HEK293T (cell line): ENCODE measurements at regions not wholly inside any gene's neighbourhood (a gene's known extent, or its start where the extent isn't known, plus 50 kb on each side); places are given as distances from the start of the nearest gene placed in this dataset.

Experiments
- CTCF ChIA-PET: fragments of 350-600 bp; formaldehyde crosslinking; extraction: SDS; loops from one replicate; lab custom pipeline; 2021; ENCODE audit warnings: antibody characterized with exemption, inconsistent platforms; lab: Yijun Ruan, JAX
- POLR2A ChIA-PET: fragments of 350-600 bp; formaldehyde crosslinking; extraction: SDS; loops from one replicate; lab custom pipeline; 2020; ENCODE audit warnings: antibody characterized with exemption, inconsistent platforms; lab: Yijun Ruan, JAX
- DNase-seq: peaks from one replicate; pipeline ENCODE4 v3.0.0; 2012; ENCODE audit warnings: mixed read lengths; ENCODE audit errors: extremely low spot score
- ARNT ChIP-seq: fragments of 450-650 bp; IDR thresholded peaks from 2 replicates; pipeline ENCODE4 v1.6.1; 2017; ENCODE audit warnings: mild to moderate bottlenecking
- BHLHE40 ChIP-seq: fragments of 450-650 bp; IDR thresholded peaks from 2 replicates; pipeline ENCODE4 v1.6.1; 2016; ENCODE audit warnings: mild to moderate bottlenecking, moderate library complexity, borderline replicate concordance
- CTBP1 ChIP-seq: fragments of 450-650 bp; IDR thresholded peaks from 2 replicates; pipeline ENCODE4 v1.6.1; 2016; ENCODE audit warnings: borderline replicate concordance
- ELF4 ChIP-seq: fragments of 450-650 bp; IDR thresholded peaks from 2 replicates; pipeline ENCODE4 v1.6.1; 2017; ENCODE audit warnings: antibody characterized with exemption
- FOXA1 ChIP-seq: fragments of 450-650 bp; IDR thresholded peaks from 2 replicates; pipeline ENCODE4 v1.6.1; 2016; ENCODE audit warnings: mild to moderate bottlenecking
- FOXK2 ChIP-seq: fragments of 450-650 bp; IDR thresholded peaks from 2 replicates; pipeline ENCODE4 v1.6.1; 2016; ENCODE audit warnings: mild to moderate bottlenecking
- FOXM1 ChIP-seq: fragments of 450-650 bp; IDR thresholded peaks from 2 replicates; pipeline ENCODE4 v1.6.1; 2017; ENCODE audit warnings: mild to moderate bottlenecking, borderline replicate concordance
- HDGF ChIP-seq: fragments of 450-650 bp; IDR thresholded peaks from 2 replicates; pipeline ENCODE4 v1.6.1; 2017; ENCODE audit warnings: antibody characterized with exemption, borderline replicate concordance
- L3MBTL2 ChIP-seq: fragments of 450-650 bp; conservative IDR thresholded peaks from 2 replicates; pipeline ENCODE4 v1.6.1; 2016; ENCODE audit warnings: mild to moderate bottlenecking
- LEF1 ChIP-seq: fragments of 450-650 bp; IDR thresholded peaks from 2 replicates; pipeline ENCODE4 v1.6.1; 2017; ENCODE audit warnings: mild to moderate bottlenecking, borderline replicate concordance
- NFRKB ChIP-seq: fragments of 450-650 bp; IDR thresholded peaks from 2 replicates; pipeline ENCODE4 v1.6.1; 2016; ENCODE audit warnings: mild to moderate bottlenecking, moderate library complexity
- SP1 ChIP-seq: fragments of 450-650 bp; IDR thresholded peaks from 2 replicates; pipeline ENCODE4 v1.6.1; 2017
- SUZ12 ChIP-seq: fragments of 450-650 bp; IDR thresholded peaks from 2 replicates; pipeline ENCODE4 v1.6.1; 2016; ENCODE audit warnings: mild to moderate bottlenecking
- TARDBP ChIP-seq: fragments of 450-650 bp; IDR thresholded peaks from 2 replicates; pipeline ENCODE4 v1.6.1; 2016
- ZNF384 ChIP-seq: fragments of 450-650 bp; IDR thresholded peaks from 2 replicates; pipeline ENCODE4 v1.6.1; 2016
- TF ChIP-seq, protein P1 (sequence below): fragments of 450-650 bp; IDR thresholded peaks from 2 replicates; pipeline ENCODE4 v1.6.1; 2016

DNA sequence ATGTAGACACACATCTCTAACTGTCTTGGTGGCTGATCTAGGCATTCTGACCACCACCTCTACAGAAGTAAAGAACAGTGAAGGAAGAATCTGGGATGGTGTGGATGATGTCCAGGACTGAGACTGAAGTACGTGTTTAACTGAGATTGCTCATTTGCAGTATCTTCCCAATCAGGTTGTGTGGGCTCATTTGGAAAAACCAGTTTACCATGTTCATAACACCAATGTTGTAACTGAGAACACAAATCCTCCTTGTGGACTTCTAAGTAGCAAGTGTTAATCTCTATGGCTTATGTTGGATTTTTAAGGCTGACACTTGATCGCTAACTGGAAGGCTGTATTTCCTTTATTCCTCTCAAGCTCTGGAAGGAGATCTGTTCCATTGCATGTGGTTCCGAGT lies 144.7 kb downstream of the ZNF518B start:
- CTCF ChIA-PET = no interaction called here
- no peak for DNase-seq
- POLR2A ChIA-PET = no interaction called here
- TF ChIP-seq CTBP1 (no peak), ELF4 (no peak), FOXK2 (no peak)

DNA sequence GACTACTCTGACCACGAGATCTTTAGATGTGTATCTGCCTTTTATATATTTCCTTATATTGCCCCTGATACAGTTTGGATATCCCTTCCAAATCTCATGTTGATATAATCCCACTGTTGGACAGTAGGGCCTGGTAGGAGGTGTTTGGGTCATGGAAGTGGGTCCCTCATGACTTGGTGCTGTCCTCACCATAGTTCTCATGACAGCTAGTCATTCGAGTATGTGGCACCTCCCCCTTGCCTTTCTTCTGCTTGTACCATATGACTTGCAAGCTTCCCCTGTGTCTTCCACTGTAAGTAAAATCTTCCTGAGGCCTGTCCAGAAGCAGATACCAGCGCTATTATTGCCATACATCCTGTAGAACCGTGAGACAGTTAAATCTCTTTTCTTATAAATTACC lies 145.3 kb downstream of the ZNF518B start:
- TF ChIP-seq TARDBP (no peak), NFRKB (no peak), LEF1 (no peak), SP1 (no peak), FOXK2 (no peak), ZNF384 (no peak), L3MBTL2 (no peak), FOXA1 (no peak), CTBP1 (no peak), BHLHE40 (no peak), HDGF (no peak), ELF4 (no peak)
- TF ChIP-seq, protein P1, sequence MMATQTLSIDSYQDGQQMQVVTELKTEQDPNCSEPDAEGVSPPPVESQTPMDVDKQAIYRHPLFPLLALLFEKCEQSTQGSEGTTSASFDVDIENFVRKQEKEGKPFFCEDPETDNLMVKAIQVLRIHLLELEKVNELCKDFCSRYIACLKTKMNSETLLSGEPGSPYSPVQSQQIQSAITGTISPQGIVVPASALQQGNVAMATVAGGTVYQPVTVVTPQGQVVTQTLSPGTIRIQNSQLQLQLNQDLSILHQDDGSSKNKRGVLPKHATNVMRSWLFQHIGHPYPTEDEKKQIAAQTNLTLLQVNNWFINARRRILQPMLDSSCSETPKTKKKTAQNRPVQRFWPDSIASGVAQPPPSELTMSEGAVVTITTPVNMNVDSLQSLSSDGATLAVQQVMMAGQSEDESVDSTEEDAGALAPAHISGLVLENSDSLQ = no peak
- POLR2A ChIA-PET = no interaction called here
- no peak for DNase-seq
- CTCF ChIA-PET = no interaction called here

DNA sequence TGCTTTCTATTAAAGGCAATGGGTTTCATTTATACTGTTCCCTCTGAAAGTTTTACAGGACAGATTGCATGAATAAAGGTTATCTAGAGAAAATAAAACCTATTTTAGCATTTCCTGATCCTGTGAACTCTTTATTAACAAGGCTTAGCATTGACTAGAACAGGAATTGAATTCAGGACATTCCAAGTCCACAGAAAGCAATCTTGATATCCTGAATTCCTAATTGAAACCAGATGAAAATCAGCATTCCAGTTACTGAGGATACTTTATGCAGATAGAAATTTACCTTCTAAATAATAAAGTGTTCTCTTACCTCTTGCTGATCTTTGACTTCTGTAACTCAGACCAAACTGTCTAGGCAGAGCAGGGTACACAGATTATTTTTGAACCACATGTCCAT lies 151.4 kb downstream of the ZNF518B start:
- POLR2A ChIA-PET = no interaction called here
- DNase-seq = no peak
- TF ChIP-seq BHLHE40 = no peak
- no peak for TF ChIP-seq CTBP1
- TF ChIP-seq NFRKB = no peak
- TF ChIP-seq L3MBTL2 = no peak
- no peak for TF ChIP-seq ARNT
- TF ChIP-seq, protein P1 = no peak
- no peak for TF ChIP-seq FOXK2
- no peak for TF ChIP-seq SP1
- TF ChIP-seq TARDBP = no peak
- TF ChIP-seq ELF4 = no peak
- no peak for TF ChIP-seq HDGF
- no peak for TF ChIP-seq SUZ12
- no peak for TF ChIP-seq FOXM1
- no peak for TF ChIP-seq FOXA1
- no peak for TF ChIP-seq ZNF384
- no peak for TF ChIP-seq LEF1
- CTCF ChIA-PET = no interaction called here

DNA sequence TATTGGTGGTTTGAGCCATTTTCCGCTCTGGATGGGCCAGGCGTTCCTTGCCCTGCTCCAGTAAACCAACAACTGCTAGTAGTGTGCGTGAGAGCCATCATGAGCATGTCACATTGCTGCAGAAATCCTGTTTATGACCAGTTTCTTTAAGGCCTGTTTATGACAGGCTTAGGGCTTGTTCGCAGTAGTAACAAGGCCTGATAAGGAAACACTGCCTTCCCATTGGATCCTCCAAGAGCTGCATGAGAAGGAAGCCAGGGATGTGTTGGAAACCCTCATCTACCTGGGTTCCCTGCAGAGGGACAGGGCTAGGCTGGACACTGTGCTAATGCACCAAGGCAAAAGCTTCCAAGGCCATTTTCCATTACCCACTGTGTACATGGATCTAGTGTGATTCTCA lies 153.9 kb downstream of the ZNF518B start:
- no peak for DNase-seq
- no peak for TF ChIP-seq HDGF
- no peak for TF ChIP-seq ZNF384
- no peak for TF ChIP-seq CTBP1
- TF ChIP-seq TARDBP = no peak
- no peak for TF ChIP-seq FOXK2
- POLR2A ChIA-PET = no interaction called here
- CTCF ChIA-PET = no interaction called here

DNA sequence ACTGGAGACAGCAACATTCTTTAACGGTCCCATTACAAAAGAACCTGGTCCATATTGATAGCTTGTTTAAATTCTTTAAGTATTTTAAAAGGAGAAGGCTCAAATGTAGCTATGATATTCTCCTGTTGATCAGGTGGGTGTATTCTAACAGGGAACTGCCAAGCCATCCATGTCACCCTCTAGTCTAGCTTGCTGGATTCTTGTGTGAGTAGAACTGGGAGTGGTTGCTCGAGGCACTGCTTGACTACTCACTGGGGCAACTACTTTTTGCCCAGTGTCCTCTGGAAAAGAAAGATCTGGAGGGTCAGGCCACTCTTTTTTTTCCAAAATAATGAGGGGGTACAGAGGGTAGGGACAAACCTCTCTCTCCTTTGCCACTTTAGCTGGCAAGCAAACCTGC lies 155.1 kb downstream of the ZNF518B start:
- TF ChIP-seq ZNF384 (no peak), SP1 (no peak), FOXK2 (no peak), TARDBP (no peak), ELF4 (no peak), SUZ12 (no peak), CTBP1 (no peak), NFRKB (no peak), L3MBTL2 (no peak), FOXA1 (no peak), ARNT (no peak), HDGF (no peak), FOXM1 (no peak), BHLHE40 (no peak)
- ChIA-PET POLR2A (no interaction called here), CTCF (no interaction called here)
- no peak for DNase-seq

DNA sequence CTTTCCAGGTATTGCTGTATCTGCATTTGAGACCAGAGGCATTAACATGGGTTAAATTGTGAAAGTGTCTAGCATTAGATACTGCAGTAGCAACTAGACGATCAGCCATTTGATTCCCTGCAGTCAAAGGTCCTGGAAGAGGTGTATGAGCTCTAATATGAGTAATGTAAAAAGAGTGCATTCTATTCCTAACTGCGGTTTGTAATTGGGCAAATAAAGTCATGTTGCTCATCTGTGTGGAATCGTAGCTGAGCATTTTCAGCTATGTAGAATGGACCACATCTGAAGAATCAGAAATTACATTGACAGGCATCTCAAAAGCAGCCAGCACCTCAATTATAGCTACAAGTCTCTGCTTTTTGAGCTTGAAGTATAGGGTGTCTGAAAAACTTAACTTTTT lies 157.6 kb downstream of the ZNF518B start:
- TF ChIP-seq SP1 (no peak), FOXA1 (no peak), FOXM1 (no peak), ZNF384 (no peak), TARDBP (no peak), BHLHE40 (no peak), L3MBTL2 (no peak), HDGF (no peak), SUZ12 (no peak), ARNT (no peak), LEF1 (no peak), FOXK2 (no peak), CTBP1 (no peak)
- TF ChIP-seq, protein P1 = no peak
- no peak for DNase-seq
- ChIA-PET POLR2A (no interaction called here), CTCF (no interaction called here)
